Hepatocyte (in vitro differentiated cells): ENCODE measurements at regions not wholly inside any gene's neighbourhood (a gene's known extent, or its start where the extent isn't known, plus 50 kb on each side); places are given as distances from the start of the nearest gene placed in this dataset.
A peak's percentile ranks its signal among the peaks of the same experiment; 100 is the strongest.

ENCODE experiments used
- DNase-seq: peaks from one replicate; pipeline ENCODE4 v3.0.0-alpha.2; 2016; ENCODE audit warnings: low spot score
- H2AFZ ChIP-seq: fragments of 200-600 bp; sonication (generic); 2 replicates; pipeline ENCODE4 v1.6.0; 2016; ENCODE audit warnings: antibody characterized with exemption, mild to moderate bottlenecking
- H3K27ac ChIP-seq: fragments of 200-600 bp; sonication (generic); 2 replicates; pipeline ENCODE4 v1.5.1; 2016; ENCODE audit warnings: mild to moderate bottlenecking
- H3K27me3 ChIP-seq: fragments of 200-600 bp; sonication (generic); 2 replicates; pipeline ENCODE4 v1.6.1; 2016
- H3K36me3 ChIP-seq: fragments of 200-600 bp; sonication (generic); replicated peaks from 2 replicates; pipeline ENCODE4 v1.5.1; 2016; ENCODE audit warnings: low read depth; ENCODE audit not compliant: insufficient read depth
- H3K4me1 ChIP-seq: fragments of 200-600 bp; sonication (generic); 2 replicates; pipeline ENCODE4 v1.5.1; 2016; ENCODE audit warnings: mild to moderate bottlenecking, moderate library complexity; ENCODE audit not compliant: insufficient read depth
- H3K4me2 ChIP-seq: fragments of 200-600 bp; sonication (generic); 2 replicates; pipeline ENCODE4 v1.6.0; 2016
- H3K4me3 ChIP-seq: fragments of 200-600 bp; sonication (generic); 2 replicates; pipeline ENCODE4 v1.5.1; 2016; ENCODE audit warnings: mild to moderate bottlenecking
- H3K79me2 ChIP-seq: fragments of 200-600 bp; sonication (generic); 2 replicates; pipeline ENCODE4 v1.6.0; 2017; ENCODE audit warnings: mild to moderate bottlenecking
- H3K9me2 ChIP-seq: fragments of 200-600 bp; sonication (generic); replicated peaks from 2 replicates; pipeline ENCODE4 v1.6.0; 2017; ENCODE audit warnings: mild to moderate bottlenecking; ENCODE audit not compliant: insufficient read depth
- H3K9me3 ChIP-seq: fragments of 200-600 bp; sonication (generic); 2 replicates; pipeline ENCODE4 v1.5.1; 2016; ENCODE audit warnings: low read depth, mild to moderate bottlenecking
- H4K20me1 ChIP-seq: fragments of 200-600 bp; sonication (generic); 2 replicates; pipeline ENCODE4 v1.6.0; 2016; ENCODE audit warnings: mild to moderate bottlenecking; ENCODE audit not compliant: insufficient read depth, poor library complexity, severe bottlenecking
- CTCF ChIP-seq: fragments of 200-600 bp; sonication (generic); IDR thresholded peaks from 2 replicates; pipeline ENCODE4 v1.5.1; 2016; ENCODE audit warnings: antibody characterized with exemption, mild to moderate bottlenecking; ENCODE audit not compliant: poor library complexity
- EZH2 ChIP-seq: fragments of 200-600 bp; sonication (generic); IDR thresholded peaks from 2 replicates; pipeline ENCODE4 v1.6.1; 2016; ENCODE audit warnings: antibody characterized with exemption, mild to moderate bottlenecking, borderline replicate concordance
- EZH2phosphoT487 ChIP-seq: fragments of 200-600 bp; sonication (generic); IDR thresholded peaks from one replicate; pipeline ENCODE4 v1.6.1; 2018; ENCODE audit warnings: antibody characterized with exemption, mild to moderate bottlenecking, low read depth, moderate library complexity; ENCODE audit not compliant: unreplicated experiment, severe bottlenecking
- WGBS: methylation state at CpG from one replicate; pipeline ENCODE4 v1.1.6; 2016; ENCODE audit warnings: low lambda C conversion rate; ENCODE audit errors: missing lambda C conversion rate; 5-methylcytosine and 5-hydroxymethylcytosine counted together

- H4K20me1 ChIP-seq = no peaks in the 10 kb centered on the region
- H3K4me1 ChIP-seq = peaks cover 9% of the 10 kb centered on the region
- H3K4me3 ChIP-seq = no peak overlapping the region
- no peak overlapping the region for H2AFZ ChIP-seq
- H3K4me2 ChIP-seq = peak overlapping the region; percentile 13
- H3K79me2 ChIP-seq = no peaks in the 10 kb centered on the region
- H3K9me2 ChIP-seq = no peaks in the 10 kb centered on the region
- DNase-seq = peak; percentile 78
- H3K36me3 ChIP-seq = no peaks in the 10 kb centered on the region
- 22% methylated on average over 3 of the region's 3 CpGs for WGBS
- H3K27ac ChIP-seq = peak overlapping the region; percentile 68
- H3K27me3 ChIP-seq = no peaks in the 10 kb centered on the region
- no peaks in the 10 kb centered on the region for H3K9me3 ChIP-seq
- TF ChIP-seq EZH2phosphoT487 (no peak), CTCF (no peak), EZH2 (no peak)
Measured at GRCh38 chr12:90090929-90091651, 382.5 kb upstream of the ATP2B1 start.

GRCh38 chr12:90086281-90086680 lies 377.6 kb upstream of the ATP2B1 start:
- no peaks in the 10 kb centered on the region for H4K20me1 ChIP-seq
- 78% methylated on average over 1 of the region's 1 CpG for WGBS
- no peak overlapping the region for H3K27ac ChIP-seq
- TF ChIP-seq CTCF (no peak), EZH2phosphoT487 (no peak), EZH2 (no peak)
- no peaks in the 10 kb centered on the region for H3K27me3 ChIP-seq
- H3K36me3 ChIP-seq = no peaks in the 10 kb centered on the region
- H3K4me2 ChIP-seq = no peak overlapping the region
- DNase-seq = no peak
- H3K4me3 ChIP-seq = no peak overlapping the region
- H3K9me2 ChIP-seq = no peaks in the 10 kb centered on the region
- no peak overlapping the region for H2AFZ ChIP-seq
- peaks cover 4% of the 10 kb centered on the region for H3K4me1 ChIP-seq
- H3K9me3 ChIP-seq = no peaks in the 10 kb centered on the region
- no peaks in the 10 kb centered on the region for H3K79me2 ChIP-seq

GRCh38 chr12:90085494-90086274 lies 377.0 kb upstream of the ATP2B1 start:
- Histone ChIP-seq H3K9me2 (no peaks in the 10 kb centered on the region), H3K9me3 (no peaks in the 10 kb centered on the region), H3K4me3 (no peak overlapping the region), H2AFZ (no peak overlapping the region), H3K36me3 (no peaks in the 10 kb centered on the region), H3K4me2 (no peak overlapping the region), H3K4me1 (no peaks in the 10 kb centered on the region), H3K79me2 (no peaks in the 10 kb centered on the region), H3K27ac (no peak overlapping the region), H3K27me3 (no peaks in the 10 kb centered on the region), H4K20me1 (no peaks in the 10 kb centered on the region)
- DNase-seq = no peak
- TF ChIP-seq EZH2 (no peak), CTCF (no peak)
- 46% methylated on average over 3 of the region's 3 CpGs for WGBS
